ENCODE measurements at regions not wholly inside any gene's neighbourhood (a gene's known extent, or its start where the extent isn't known, plus 50 kb on each side); places are given as distances from the start of the nearest gene placed in this dataset.

DNA sequence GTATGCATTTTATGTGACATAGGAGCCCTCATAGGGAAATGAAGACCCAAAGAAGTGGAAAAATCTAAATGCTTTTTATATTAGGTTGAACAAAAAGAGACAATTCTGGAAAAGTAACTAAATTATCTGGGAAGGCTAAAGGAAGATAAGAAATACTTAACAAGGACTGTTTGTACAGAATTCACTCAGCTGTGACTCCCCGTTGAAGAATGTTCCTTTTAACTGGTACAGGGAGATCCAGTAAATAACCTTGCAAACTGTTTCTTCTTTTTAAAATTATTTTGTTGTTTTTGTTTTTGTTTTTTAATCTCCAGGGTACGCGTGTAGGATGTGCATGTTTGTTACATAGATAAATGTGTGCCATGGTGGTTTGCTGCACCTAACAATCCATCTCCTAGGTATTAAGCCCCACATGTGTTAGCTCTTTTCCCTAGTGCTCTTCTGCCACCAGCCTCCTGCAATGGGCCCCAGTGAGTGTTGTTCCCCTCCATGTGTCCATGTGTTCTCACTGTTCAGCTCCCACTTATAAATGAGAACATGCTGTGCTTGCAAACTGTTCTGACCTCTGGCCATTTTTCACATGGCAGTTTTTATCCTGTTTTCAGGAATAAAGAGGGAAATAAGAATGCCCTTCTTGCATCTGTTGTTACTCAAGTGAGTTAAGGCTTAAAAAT lies 81.7 kb downstream of the PWWP3B start:
- TF ChIP-seq, protein P1, sequence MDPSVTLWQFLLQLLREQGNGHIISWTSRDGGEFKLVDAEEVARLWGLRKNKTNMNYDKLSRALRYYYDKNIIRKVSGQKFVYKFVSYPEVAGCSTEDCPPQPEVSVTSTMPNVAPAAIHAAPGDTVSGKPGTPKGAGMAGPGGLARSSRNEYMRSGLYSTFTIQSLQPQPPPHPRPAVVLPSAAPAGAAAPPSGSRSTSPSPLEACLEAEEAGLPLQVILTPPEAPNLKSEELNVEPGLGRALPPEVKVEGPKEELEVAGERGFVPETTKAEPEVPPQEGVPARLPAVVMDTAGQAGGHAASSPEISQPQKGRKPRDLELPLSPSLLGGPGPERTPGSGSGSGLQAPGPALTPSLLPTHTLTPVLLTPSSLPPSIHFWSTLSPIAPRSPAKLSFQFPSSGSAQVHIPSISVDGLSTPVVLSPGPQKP (IDR thresholded peaks at IDR 0.05; ENCODE audit: low read depth, low read length), result no peak
- TF ChIP-seq, protein P2, sequence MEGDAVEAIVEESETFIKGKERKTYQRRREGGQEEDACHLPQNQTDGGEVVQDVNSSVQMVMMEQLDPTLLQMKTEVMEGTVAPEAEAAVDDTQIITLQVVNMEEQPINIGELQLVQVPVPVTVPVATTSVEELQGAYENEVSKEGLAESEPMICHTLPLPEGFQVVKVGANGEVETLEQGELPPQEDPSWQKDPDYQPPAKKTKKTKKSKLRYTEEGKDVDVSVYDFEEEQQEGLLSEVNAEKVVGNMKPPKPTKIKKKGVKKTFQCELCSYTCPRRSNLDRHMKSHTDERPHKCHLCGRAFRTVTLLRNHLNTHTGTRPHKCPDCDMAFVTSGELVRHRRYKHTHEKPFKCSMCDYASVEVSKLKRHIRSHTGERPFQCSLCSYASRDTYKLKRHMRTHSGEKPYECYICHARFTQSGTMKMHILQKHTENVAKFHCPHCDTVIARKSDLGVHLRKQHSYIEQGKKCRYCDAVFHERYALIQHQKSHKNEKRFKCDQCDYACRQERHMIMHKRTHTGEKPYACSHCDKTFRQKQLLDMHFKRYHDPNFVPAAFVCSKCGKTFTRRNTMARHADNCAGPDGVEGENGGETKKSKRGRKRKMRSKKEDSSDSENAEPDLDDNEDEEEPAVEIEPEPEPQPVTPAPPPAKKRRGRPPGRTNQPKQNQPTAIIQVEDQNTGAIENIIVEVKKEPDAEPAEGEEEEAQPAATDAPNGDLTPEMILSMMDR (IDR thresholded peaks at IDR 0.05), result no peak
- TF ChIP-seq ZFP36 (IDR thresholded peaks at IDR 0.05; ENCODE audit: borderline replicate concordance, partially characterized antibody), result no peak
